ENCODE measurements at regions not wholly inside any gene's neighbourhood (a gene's known extent, or its start where the extent isn't known, plus 50 kb on each side); places are given as distances from the start of the nearest gene placed in this dataset.

DNA sequence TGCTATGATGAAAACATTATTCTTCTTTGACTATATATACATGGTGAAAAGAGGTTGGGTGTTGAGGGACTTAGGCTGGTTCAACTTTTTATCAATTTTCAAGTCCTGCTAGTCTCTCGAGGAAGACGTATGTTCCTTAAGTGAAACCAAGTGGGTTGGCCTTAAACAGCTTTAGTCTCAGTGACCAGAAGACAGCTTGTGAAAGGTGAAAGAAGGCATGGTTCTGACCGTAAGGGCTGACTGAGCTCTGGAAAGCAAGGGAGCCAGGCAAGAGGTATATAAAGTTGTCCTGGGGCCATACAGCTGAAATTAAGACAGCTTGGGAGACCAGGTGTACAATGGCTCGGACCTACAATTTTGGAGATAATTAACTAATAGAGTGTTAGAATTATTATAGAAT is 128.9 kb upstream of the TP63 start:
- DNase-seq: no peak

DNA sequence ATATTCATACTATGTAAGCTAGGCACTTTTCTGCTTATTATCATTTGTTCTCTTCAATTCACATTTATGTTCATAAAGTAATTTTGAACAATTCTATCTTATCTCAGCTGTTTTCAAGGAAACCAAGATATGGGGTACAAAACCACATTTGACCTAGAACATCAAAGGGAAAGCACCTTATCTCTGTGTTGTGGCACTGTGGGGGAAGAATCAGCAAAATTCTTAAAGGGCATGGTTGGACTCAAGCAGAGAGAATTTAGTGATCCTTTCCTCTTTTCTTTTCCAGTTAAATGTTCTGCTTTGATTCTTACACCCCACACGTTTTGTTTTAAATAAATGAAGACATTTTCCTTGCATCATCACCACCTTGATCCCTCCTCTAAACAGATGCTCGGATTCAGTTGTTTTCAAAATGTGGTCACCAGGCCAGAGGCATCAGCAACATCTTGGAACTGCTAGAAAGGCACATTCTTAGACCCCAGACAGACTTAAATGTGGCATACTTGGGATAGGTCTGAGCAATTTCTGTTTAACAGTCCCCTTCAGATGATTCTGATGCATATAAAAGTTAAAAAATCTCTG is 128.4 kb upstream of the TP63 start:
- DNase-seq: peak; percentile 53

DNA sequence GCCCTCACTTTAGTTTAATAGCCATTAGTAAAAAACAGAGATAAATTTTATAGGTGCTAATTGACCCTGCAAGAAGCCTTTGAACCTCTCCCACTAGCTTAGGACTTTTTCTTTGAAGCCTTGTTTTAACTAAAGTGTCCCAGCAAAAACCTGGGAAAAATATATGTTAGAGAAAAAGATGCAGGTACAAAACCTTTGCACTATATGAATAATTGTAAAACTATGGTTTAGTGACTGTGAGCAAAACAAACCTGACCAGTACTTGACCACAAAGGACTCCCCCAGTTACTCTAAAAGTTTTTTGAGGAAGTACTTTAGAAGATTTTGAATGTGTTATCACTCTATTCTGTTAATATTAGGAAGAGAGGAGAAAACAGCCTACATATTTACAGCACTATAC is 123.3 kb upstream of the TP63 start:
- peak; percentile 44 for DNase-seq

DNA sequence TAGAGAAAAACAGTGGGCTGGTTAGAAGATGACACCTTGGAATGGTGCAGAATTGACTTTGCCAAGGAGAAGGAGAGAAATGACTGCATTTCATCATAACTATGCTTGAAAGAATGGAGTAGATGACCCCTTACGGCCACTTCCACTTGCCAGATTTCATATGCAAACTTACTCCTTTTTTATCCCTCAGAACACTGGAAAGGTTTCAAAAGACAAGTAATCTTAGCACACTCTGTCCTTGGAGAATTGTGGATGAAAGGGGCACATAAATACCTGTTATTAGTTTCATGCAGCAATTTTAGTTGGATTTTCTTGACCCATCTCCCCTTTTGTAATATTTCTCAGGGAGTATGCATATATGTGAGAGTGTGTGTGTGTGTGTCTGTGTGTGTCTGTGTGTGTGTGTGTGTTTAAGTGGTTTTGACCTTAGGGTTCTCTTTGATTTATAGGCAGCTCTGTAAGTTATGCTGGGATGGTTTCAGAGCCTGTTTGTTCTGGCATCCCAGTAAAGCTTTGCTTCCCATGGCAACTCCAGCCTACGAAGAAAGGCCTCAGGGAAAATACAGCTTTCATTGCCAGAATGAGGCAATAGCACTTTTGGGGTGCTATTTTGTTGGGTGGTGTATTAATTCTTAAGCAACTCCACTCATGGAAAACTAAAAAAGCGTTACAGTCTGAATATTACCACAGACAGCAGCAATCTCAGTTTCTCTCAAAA is 122.2 kb upstream of the TP63 start:
- DNase-seq: no peak

DNA sequence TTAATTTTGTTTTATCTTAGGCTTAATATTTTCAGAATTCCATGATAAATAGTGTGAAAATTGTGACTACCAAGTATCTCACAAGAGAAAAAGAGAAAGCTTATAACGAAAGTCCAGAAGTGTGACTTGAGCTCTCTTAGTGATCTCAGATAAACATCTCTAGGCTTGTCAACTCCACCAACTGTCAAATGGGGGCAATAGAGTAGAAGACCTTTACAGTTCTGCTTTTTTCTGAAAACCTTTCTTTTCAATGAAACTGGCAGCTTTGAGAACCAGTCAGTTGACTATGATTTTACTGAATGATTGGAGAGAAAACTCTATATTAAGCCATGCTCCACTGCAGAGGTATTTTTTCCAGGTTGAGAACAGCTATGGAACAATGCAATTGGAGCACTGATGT is 119.2 kb upstream of the TP63 start:
- DNase-seq: peak; percentile 68

DNA sequence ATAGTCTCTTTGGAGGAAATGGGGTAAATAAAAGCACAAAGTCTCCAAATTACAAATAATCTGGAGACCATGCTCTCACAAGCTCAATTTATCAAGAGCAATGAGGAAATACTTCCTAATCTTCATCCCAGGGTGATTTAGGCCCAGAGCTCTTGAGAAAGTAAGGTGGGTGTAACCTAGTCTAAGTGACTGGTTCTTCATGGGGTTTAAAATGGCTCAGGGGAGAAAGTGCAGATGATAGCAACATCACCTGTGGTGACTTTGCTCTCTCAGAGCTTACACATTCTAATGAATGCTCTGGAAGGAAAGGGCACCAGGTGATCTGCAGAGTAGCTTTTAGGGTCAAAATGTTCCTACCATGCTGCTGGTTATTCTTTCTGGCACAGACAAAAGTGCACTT is 118.4 kb upstream of the TP63 start:
- DNase-seq: no peak

DNA sequence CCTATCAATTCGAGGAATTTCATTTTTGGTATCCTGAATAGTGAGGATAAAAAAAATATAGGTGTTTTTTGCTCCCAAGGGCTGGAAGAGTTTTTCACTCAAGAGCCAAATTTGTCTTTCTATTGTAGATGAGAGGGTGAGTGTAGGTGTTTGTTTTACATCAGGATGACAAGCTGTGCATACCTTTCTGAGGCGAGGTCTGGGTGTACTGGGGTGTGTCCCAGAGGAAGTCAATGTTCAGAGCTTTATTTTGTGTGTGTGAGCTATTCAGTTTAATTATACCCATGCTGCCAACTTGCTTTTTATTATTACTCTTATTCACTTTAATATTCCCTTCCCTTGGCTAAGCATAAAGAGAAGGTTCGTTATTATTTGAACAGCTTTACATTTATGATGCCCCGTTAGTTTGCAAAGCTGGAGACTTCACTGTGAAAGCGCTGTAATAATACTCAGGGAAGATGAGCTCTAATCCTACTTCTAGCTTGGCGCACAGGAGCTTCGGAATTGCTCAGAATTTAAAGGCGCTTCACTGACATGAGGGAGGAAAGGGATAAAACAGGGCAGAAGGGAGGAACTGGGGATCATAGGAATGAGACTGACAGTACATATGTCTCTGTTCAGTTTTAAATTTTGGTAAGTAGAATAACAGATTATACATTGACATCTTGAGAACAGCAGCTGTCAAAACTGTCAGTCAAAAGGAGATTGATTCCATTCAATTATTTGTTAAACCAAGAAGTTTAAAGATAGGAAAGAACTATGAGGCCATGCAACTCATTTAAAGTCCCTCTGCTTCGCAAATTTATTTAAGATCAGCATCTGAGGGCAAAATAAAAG is 117.7 kb upstream of the TP63 start:
- no peak for DNase-seq

DNA sequence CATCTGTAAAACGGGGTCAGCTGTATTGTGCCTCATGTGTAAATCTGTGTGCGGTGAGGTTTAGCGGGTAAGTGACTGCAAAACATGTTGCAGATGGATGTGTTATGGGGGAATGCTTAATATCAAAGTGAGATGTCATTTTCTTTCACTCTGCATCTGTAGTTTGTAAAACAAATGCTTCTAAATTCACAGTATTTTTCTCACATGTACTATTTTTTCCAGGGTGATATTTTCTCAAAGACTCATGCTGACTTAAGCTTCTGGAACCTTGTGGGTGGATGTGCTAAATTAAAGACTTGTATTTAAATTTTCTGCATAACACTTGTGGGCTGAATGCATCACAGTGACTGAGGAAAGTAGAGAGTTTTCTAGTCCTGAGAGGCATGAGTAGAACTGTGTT is 115.2 kb upstream of the TP63 start:
- DNase-seq: no peak

DNA sequence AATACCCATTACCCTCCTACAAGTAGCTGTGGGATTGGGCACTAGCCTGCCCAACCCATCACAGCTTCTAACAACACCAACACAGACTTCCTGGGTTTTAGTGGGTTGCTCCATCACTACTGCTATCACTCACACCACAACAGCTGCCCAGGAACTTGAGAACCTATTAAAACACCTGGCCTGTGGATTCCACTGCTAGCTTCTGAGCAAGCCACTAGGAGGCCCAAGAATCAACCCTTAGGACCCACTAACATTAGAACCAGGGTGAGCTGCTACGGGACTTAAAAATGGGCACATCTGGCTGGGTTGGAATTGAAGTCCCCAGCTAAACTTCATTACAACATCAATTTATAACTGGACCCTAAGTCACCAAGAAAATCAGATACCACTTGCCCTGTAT is 113.2 kb upstream of the TP63 start:
- no peak for DNase-seq

DNA sequence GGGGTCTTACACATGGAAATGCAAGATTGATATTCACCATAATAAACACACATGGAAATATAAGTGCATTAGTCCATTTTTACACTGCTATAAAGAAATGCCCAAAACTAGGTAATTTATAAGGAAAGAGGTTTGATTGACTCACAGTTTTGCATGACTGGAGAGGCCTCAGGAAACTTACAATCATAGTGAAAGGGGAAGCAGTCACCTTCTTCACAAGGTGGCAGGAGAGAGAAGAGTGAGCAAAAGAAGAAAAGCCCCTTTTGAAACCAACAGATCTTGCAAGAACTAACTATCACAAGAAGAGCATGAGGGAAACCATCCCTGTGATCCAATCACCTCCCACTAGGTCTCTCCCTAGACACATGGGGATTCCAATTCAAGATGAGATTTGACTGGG is 111.7 kb upstream of the TP63 start:
- DNase-seq: no peak

DNA sequence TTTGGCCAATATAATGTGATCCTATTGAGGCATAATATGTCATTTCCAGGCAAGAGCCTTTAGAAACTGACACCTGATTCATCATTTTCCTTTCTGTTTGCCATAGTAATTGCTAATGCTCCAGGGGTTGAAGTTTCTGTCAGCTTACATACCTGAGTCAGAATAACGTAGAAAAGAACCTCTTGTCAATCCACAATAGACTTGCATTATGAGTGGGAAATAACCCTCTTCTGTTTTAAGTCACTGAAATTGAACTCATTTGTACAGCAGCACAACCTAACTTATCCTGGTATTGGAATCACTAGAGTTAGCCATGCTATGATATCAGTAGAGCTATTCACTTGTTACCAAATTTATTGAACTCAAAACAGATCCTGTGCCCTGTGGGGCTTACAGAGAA is 101.7 kb upstream of the TP63 start:
- no peak for DNase-seq

DNA sequence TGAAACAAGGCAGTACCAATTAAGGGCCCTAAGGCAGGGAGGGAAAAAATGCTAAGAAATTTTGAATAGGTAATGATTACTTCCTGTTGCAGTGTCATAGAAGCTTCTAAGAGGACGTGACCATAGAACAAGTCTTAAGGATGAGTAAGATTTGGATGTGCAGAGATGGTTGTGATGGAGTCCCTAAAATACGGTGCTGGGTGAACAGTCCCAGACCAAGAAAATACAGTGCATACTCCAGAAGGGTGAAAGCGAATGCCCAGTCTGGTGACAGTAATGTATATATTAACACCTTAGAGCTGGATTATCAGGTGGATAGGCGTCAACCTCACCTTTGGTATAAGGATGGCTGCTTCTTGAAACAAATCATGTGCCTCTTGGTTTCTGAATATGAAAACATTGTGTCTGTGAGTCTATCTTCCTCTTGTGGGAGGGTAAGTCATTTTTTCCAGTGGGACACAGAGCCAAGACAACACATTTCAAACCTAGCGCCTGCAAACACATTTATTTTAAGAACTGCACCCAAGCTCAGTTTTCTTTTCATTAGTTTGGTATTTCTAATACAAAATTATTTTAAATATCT is 101.2 kb upstream of the TP63 start:
- no peak for DNase-seq

DNA sequence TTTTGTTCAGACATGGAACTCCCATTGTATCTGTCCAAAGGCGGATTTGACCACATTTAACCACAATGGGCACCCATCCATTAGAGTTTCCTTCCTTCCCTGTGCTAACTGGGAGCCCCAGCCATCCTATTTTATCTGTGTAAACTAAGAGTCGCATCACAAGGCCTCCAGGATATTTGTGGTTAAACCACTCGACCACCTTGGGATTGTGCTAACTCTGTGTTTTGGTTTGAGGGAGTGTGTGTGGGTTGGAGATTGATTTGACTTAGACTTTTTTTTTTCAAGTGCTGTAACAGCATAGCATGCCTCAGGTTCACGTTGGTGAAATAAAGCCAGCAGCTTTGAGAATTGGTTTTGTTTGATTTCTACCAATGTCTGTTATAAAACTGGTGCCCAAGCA is 100.4 kb upstream of the TP63 start:
- DNase-seq: peak; percentile 16

DNA sequence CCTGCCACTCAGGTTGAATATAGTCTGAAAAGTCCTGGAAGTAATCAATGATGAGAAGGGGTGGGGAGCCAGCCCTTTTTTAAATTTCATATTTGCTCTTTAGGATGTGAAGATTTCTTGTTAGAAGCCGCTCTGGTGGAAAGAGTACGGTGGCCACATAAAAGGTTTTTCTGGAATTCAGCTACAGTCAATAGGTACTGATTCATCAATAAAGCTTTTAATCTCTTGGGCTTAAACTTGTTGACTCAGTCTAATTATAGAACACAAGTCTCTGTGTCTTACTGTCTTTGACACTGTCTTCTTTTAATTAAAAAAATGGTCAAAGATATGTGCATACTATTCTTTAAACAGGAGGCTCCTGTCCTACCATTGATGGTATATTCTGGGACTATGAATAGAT is 99.9 kb upstream of the TP63 start:
- no peak for DNase-seq

DNA sequence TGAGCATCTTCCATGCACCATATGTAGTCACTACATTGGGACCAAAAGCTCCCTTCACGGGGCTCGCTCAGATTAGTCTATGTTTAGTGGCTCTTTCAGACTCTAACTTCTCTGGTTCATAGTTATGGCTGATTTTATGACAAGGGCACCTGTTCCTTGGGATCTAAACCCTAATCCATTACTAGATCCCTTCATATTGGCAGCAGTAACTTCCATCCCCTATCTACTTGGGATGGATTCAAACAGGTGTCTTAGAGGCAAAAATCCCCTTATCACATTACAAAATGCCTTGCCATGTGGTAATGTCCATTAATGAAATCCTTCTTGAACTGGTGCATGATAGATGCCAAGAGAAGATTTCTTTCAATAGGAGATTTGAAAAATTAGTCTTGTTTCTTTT is 96.7 kb upstream of the TP63 start:
- no peak for DNase-seq

DNA sequence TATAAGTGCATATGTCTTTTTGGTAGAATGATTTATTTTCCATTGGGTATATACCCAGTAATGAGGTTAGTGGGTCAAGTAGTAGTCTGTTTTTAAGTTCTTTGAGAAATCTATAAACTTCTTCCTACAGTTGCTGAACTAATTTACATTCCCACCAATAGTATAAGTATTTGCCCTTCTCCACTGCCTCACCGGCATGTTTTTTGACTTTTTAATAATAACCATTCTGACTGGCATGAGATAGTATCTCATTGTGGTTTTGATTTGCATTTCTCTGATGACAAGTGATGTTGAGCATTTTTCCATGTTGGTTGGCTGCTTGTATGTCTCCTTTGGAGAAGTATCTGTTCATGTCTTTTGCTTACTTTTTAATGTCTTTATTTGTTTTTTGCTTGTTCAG is 94.1 kb upstream of the TP63 start:
- no peak for DNase-seq

DNA sequence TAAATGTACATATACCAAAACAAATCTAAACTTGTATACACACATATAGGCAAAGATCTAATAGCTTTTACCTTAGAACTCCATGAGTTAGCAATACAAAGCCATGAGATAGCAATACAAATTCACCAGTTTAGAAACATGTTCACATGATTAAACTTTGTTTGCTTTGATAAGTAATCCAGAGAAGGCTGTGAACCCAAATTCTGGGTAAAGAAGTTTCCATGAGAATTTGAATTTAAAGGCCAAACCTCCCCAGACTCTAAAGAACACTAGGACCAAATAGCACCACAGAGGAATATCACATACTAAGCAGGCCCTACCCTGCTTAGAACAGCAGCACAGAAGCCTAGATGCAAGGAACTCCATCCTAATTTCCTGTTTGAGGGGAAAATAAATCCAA is 83.7 kb upstream of the TP63 start:
- no peak for DNase-seq

DNA sequence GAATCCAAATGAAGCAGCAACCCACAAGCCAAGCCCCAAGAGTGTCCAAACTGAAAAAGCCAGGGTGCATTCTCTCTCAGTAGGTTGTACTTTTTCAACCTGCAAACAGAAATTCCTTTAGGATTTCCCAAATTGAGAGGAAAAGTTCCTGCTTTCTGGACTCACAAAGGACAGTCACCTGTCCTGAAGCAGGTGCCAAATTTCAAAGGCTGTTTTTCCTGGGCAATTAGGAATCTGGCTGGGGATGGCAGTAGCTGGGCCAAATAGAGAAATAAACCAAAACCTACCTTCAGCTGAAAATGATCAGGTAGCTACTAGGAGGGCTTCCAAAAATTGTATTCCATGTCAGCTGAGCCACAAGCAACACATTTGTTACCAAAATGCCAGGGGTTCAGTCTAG is 83.1 kb upstream of the TP63 start:
- no peak for DNase-seq

DNA sequence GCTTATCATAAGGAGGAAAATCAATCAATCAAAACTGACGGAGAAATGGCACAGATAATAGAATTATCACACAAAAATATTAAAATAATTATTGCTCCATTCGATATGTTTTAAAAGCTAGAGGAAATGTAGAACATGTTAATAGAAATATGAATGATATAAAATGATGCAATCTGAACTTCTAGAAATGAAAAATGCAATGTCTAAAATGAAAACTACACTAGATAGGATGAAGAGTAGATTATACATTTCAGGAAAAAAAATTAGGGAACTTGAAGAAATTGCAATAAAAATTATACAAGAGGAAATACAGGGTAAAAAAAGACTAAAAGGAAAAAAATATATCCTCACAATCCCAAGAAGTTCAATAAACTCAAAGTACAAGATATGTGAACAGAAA is 80.2 kb upstream of the TP63 start:
- no peak for DNase-seq

DNA sequence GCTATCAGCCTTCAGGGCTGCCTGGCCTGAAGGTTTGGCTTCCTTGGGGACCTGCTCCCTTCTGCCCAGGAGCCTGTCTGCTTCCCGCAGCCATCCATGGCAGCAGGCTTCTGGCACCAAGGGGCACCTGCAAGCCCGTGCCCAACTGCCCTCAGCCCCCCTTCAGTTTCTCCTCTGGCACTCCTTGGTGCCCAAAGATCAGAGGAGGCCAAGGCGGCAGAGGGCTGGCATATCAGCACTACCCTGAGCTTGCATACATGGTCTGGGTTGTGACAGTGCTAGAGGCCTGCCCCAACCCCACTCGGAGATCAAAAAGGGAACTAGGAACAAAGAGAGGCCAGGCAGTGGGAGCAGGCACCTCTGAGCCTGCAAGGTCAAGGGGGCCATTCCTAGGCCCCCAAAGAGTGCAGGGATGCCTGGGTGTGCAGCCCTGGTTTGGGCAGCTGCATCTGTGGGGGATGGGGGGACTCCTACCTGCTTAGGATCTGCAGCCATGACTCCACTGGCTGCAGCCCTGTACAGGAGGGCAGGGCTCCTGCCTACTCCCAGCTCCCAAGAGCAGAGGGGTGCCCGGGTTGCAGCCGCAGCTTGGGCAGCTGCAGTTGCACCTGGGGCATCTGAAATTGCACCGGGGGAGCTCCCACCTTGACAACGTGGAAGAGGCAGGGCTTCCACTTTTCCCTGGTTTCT is 76.2 kb upstream of the TP63 start:
- no peak for DNase-seq

DNA sequence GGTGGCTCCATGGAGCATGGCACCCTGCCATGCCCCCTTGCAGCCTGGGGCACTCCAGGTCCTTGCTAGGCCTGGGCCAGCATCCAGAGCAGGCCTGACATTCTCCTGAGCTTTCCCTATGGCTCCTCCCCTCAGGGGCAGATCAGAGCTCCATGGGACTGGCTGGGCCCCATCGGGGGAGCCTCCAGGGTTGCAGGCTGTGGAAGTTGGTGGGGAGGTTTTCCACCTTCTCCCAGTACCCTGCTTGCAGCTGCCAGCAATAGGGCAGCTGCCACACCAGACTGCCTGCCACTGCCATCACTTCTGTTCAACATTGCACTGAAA is 75.7 kb upstream of the TP63 start:
- DNase-seq: no peak

DNA sequence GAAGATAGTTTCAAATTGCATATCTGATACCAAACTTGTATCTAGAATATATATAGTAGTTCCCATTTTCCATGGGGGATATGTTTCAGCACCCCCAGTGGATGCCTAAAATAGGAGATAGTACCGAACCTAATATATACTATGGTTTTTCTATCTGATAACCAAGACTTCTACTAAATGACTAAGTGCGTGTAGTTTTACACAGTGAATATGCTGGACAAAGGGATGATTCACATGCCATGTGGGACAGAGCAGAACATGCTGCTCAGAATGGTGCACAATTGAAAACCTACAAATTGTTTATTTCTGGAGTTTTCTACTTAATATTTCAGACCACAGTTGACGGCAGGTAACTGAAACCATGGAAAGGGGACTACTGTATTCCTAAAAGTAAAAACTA is 73.4 kb upstream of the TP63 start:
- no peak for DNase-seq

DNA sequence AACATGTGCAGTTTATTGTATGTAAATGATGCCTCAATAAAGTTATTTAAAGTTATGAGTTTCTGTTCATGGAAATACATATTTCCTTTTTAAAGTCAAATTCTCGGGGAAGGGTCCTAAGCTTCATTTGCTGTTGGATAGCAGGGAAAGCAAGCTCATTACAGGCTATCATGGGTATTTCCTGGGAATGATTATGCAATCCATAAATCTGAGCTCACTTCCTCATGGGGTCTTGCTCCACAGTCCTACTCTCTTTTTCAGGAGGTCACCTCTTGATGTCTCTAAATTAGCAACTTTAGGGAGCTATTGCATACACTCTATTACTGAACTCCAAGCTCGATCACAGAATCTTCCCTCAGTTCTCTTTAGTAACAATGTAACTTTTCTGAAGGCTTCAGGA is 69.9 kb upstream of the TP63 start:
- DNase-seq: no peak
